Memory B cell (primary cell): ENCODE measurements at regions not wholly inside any gene's neighbourhood (a gene's known extent, or its start where the extent isn't known, plus 50 kb on each side); places are given as distances from the start of the nearest gene placed in this dataset.
A peak's percentile ranks its signal among the peaks of the same experiment; 100 is the strongest.
"Not testable (repeated sequence)": the region's sequence is repeated elsewhere in the genome, so short reads cannot be mapped to it uniquely, and the experiment has no call there.

Experiments used
- ATAC-seq: fragments of 150-1000 bp; cut with Tn5 transposase; 2 replicates; pipeline ENCODE4 v1.10.0; 2021; ENCODE audit warnings: low read depth, mild to moderate bottlenecking, moderate library complexity
- DNase-seq, 2 donors: peaks; one replicate each; pipeline ENCODE4 v3.0.0; 2022; ENCODE audit warnings: low spot score in 2 of 2
- H3K27ac Mint-ChIP-seq: one replicate; pipeline ENCODE4 v1.8.0; 2022; ENCODE audit warnings: mild to moderate bottlenecking, moderate library complexity, mixed read lengths
- H3K27me3 Mint-ChIP-seq: one replicate; pipeline ENCODE4 v1.8.0; 2022; ENCODE audit warnings: mixed read lengths
- H3K36me3 Mint-ChIP-seq: one replicate; pipeline ENCODE4 v1.8.0; 2022; ENCODE audit warnings: mild to moderate bottlenecking, mixed read lengths
- H3K4me1 Mint-ChIP-seq: one replicate; pipeline ENCODE4 v1.8.0; 2022; ENCODE audit warnings: mixed read lengths
- H3K4me3 Mint-ChIP-seq: one replicate; pipeline ENCODE4 v1.8.0; 2022; ENCODE audit warnings: mild to moderate bottlenecking, moderate library complexity, mixed read lengths
- H3K9me3 Mint-ChIP-seq: one replicate; pipeline ENCODE4 v1.8.0; 2022; ENCODE audit warnings: mixed read lengths

GRCh38 chr6:25197111-25197510 lies 82.1 kb upstream of the CARMIL1 start:
- no peaks in the 10 kb centered on the region for H3K36me3 Mint-ChIP-seq

GRCh38 chr6:25199544-25199943 lies 79.6 kb upstream of the CARMIL1 start:
- no peaks in the 10 kb centered on the region for H3K36me3 Mint-ChIP-seq
- DNase-seq (no peak), ATAC-seq (no peak)
- H3K27me3 Mint-ChIP-seq, result peaks cover 4% of the 10 kb centered on the region
- no peaks in the 10 kb centered on the region for H3K9me3 Mint-ChIP-seq
- H3K4me3 Mint-ChIP-seq, result no peak overlapping the region
- no peak overlapping the region for H3K27ac Mint-ChIP-seq
- H3K4me1 Mint-ChIP-seq, result no peaks in the 10 kb centered on the region

More at GRCh38 chr6:25197111-25197510, 82.1 kb upstream of the CARMIL1 start:
- Mint-ChIP-seq H3K9me3 (no peaks in the 10 kb centered on the region), H3K27me3 (peaks cover 2% of the 10 kb centered on the region), H3K4me1 (no peaks in the 10 kb centered on the region), H3K4me3 (no peak overlapping the region), H3K27ac (no peak overlapping the region)
- ATAC-seq, result no peak
- DNase-seq, result no peak

- DNase-seq, result no peak
- Mint-ChIP-seq H3K4me3 (no peak overlapping the region), H3K9me3 (no peaks in the 10 kb centered on the region), H3K27ac (no peak overlapping the region), H3K36me3 (no peaks in the 10 kb centered on the region), H3K4me1 (no peaks in the 10 kb centered on the region), H3K27me3 (peaks cover 7% of the 10 kb centered on the region)
- ATAC-seq, result no peak
These were observed 76.7 kb upstream of the CARMIL1 start for GRCh38 chr6:25202504-25202903.

GRCh38 chr6:25205629-25206028 lies 73.5 kb upstream of the CARMIL1 start:
- no peak overlapping the region for H3K4me3 Mint-ChIP-seq
- H3K9me3 Mint-ChIP-seq, result peaks cover 7% of the 10 kb centered on the region
- ATAC-seq (no peak), DNase-seq (no peak)
- H3K4me1 Mint-ChIP-seq, result no peaks in the 10 kb centered on the region
- peaks cover 6% of the 10 kb centered on the region for H3K36me3 Mint-ChIP-seq
- no peak overlapping the region for H3K27ac Mint-ChIP-seq
- peaks cover 14% of the 10 kb centered on the region for H3K27me3 Mint-ChIP-seq

- H3K4me3 Mint-ChIP-seq, DNase-seq, H3K4me1 Mint-ChIP-seq, H3K27ac Mint-ChIP-seq, H3K36me3 Mint-ChIP-seq, ATAC-seq, H3K9me3 Mint-ChIP-seq: not testable (repeated sequence)
- peaks cover 14% of the 10 kb centered on the region for H3K27me3 Mint-ChIP-seq
These were observed 71.6 kb upstream of the CARMIL1 start for GRCh38 chr6:25207453-25208155.

- Mint-ChIP-seq H3K4me3 (no peak overlapping the region), H3K4me1 (no peaks in the 10 kb centered on the region), H3K36me3 (no peaks in the 10 kb centered on the region), H3K27me3 (no peaks in the 10 kb centered on the region), H3K9me3 (no peaks in the 10 kb centered on the region), H3K27ac (no peak overlapping the region)
- DNase-seq (no peak), ATAC-seq (no peak)
These were observed 63.3 kb upstream of the CARMIL1 start for GRCh38 chr6:25215881-25216280.

GRCh38 chr6:25217302-25217701 lies 61.9 kb upstream of the CARMIL1 start:
- DNase-seq (no peak), ATAC-seq (no peak)
- Mint-ChIP-seq H3K36me3 (no peaks in the 10 kb centered on the region), H3K4me3 (no peak overlapping the region), H3K4me1 (no peaks in the 10 kb centered on the region), H3K27me3 (no peaks in the 10 kb centered on the region), H3K9me3 (no peaks in the 10 kb centered on the region), H3K27ac (no peak overlapping the region)

GRCh38 chr6:25217829-25218228 lies 61.3 kb upstream of the CARMIL1 start:
- H3K4me3 Mint-ChIP-seq, result no peak overlapping the region
- no peak for ATAC-seq
- no peak overlapping the region for H3K27ac Mint-ChIP-seq
- no peak for DNase-seq
- no peaks in the 10 kb centered on the region for H3K4me1 Mint-ChIP-seq
- H3K27me3 Mint-ChIP-seq, result no peaks in the 10 kb centered on the region
- H3K9me3 Mint-ChIP-seq, result no peaks in the 10 kb centered on the region
- H3K36me3 Mint-ChIP-seq, result no peaks in the 10 kb centered on the region

- Mint-ChIP-seq H3K4me1 (peaks cover under 1% of the 10 kb centered on the region), H3K4me3 (no peak overlapping the region), H3K9me3 (no peaks in the 10 kb centered on the region), H3K27ac (no peak overlapping the region), H3K27me3 (no peaks in the 10 kb centered on the region), H3K36me3 (no peaks in the 10 kb centered on the region)
- no peak for DNase-seq
- no peak for ATAC-seq
These were observed 60.8 kb upstream of the CARMIL1 start for GRCh38 chr6:25218346-25218745.

- peaks cover 6% of the 10 kb centered on the region for H3K27me3 Mint-ChIP-seq
- DNase-seq (no peak), ATAC-seq (no peak)
- H3K9me3 Mint-ChIP-seq, result no peaks in the 10 kb centered on the region
- no peak overlapping the region for H3K4me3 Mint-ChIP-seq
- peaks cover 10% of the 10 kb centered on the region for H3K4me1 Mint-ChIP-seq
- no peak overlapping the region for H3K27ac Mint-ChIP-seq
- no peaks in the 10 kb centered on the region for H3K36me3 Mint-ChIP-seq
These were observed 59.8 kb upstream of the CARMIL1 start for GRCh38 chr6:25219216-25219916.

- peaks cover 10% of the 10 kb centered on the region for H3K4me1 Mint-ChIP-seq
- DNase-seq (no peak), ATAC-seq (no peak)
- H3K36me3 Mint-ChIP-seq, result no peaks in the 10 kb centered on the region
- peaks cover 6% of the 10 kb centered on the region for H3K27me3 Mint-ChIP-seq
- no peak overlapping the region for H3K4me3 Mint-ChIP-seq
- no peak overlapping the region for H3K27ac Mint-ChIP-seq
- H3K9me3 Mint-ChIP-seq, result no peaks in the 10 kb centered on the region
These were observed 59.3 kb upstream of the CARMIL1 start for GRCh38 chr6:25219917-25220278.

- ATAC-seq, result no peak
- Mint-ChIP-seq H3K27ac (no peak overlapping the region), H3K36me3 (no peaks in the 10 kb centered on the region)
These were observed 58.3 kb upstream of the CARMIL1 start for GRCh38 chr6:25220857-25221256.

GRCh38 chr6:25222006-25222678 lies 57.0 kb upstream of the CARMIL1 start:
- H3K4me1 Mint-ChIP-seq, result peaks cover 12% of the 10 kb centered on the region
- H3K9me3 Mint-ChIP-seq, result no peaks in the 10 kb centered on the region
- DNase-seq (no peak), ATAC-seq (no peak)
- peaks cover 11% of the 10 kb centered on the region for H3K27me3 Mint-ChIP-seq
- no peak overlapping the region for H3K27ac Mint-ChIP-seq
- H3K4me3 Mint-ChIP-seq, result no peak overlapping the region
- no peaks in the 10 kb centered on the region for H3K36me3 Mint-ChIP-seq

More at GRCh38 chr6:25220857-25221256, 58.3 kb upstream of the CARMIL1 start:
- peaks cover 11% of the 10 kb centered on the region for H3K27me3 Mint-ChIP-seq
- H3K9me3 Mint-ChIP-seq, result no peaks in the 10 kb centered on the region
- H3K4me1 Mint-ChIP-seq, result peaks cover 11% of the 10 kb centered on the region
- DNase-seq, result no peak
- H3K4me3 Mint-ChIP-seq, result no peak overlapping the region

GRCh38 chr6:25223490-25223991 lies 55.6 kb upstream of the CARMIL1 start:
- H3K36me3 Mint-ChIP-seq, result no peaks in the 10 kb centered on the region
- H3K4me3 Mint-ChIP-seq, result peak overlapping the region; percentile 57
- peaks cover 11% of the 10 kb centered on the region for H3K27me3 Mint-ChIP-seq
- DNase-seq, result peak; percentile 42 to 43
- ATAC-seq, result peak; percentile 46
- no peaks in the 10 kb centered on the region for H3K9me3 Mint-ChIP-seq
- H3K27ac Mint-ChIP-seq, result peak overlapping the region; percentile 10
- peaks cover 12% of the 10 kb centered on the region for H3K4me1 Mint-ChIP-seq
